ENCODE measurements at regions not wholly inside any gene's neighbourhood (a gene's known extent, or its start where the extent isn't known, plus 50 kb on each side); places are given as distances from the start of the nearest gene placed in this dataset.

GRCh38 chr6:24060982-24061754, 64.8 kb upstream of the NRSN1 start:
- no peak overlapping the region for H3K4me3 ChIP-seq (ENCODE audit: low read depth, low read length)
- no peak for DNase-seq (ENCODE audit: low read depth, low spot score)
- POLR2A ChIA-PET = no interaction called here
- CTCF ChIA-PET = no interaction called here
- no peak for TF ChIP-seq CTCF (IDR thresholded peaks at IDR 0.05; ENCODE audit: insufficient read depth, low read length, missing control alignments)

- no peak for DNase-seq (ENCODE audit: low read depth, low spot score)
- ChIA-PET POLR2A (no interaction called here), CTCF (no interaction called here)
- no peak overlapping the region for H3K4me3 ChIP-seq (ENCODE audit: low read depth, low read length)
- no peak for TF ChIP-seq CTCF (IDR thresholded peaks at IDR 0.05; ENCODE audit: insufficient read depth, low read length, missing control alignments)
Observed at GRCh38 chr6:24064106-24064505, 61.9 kb upstream of the NRSN1 start.

- POLR2A ChIA-PET = no interaction called here
- CTCF ChIA-PET = no interaction called here
- no peak for DNase-seq (ENCODE audit: low read depth, low spot score)
Observed at GRCh38 chr6:24064832-24065231, 61.2 kb upstream of the NRSN1 start.

GRCh38 chr6:24069526-24069925, 56.5 kb upstream of the NRSN1 start:
- DNase-seq (ENCODE audit: low read depth, low spot score) = no peak
- POLR2A ChIA-PET = no interaction called here
- H3K4me3 ChIP-seq (ENCODE audit: low read depth, low read length) = no peak overlapping the region
- CTCF ChIA-PET = no interaction called here
- no peak for TF ChIP-seq CTCF (IDR thresholded peaks at IDR 0.05; ENCODE audit: insufficient read depth, low read length, missing control alignments)

More at GRCh38 chr6:24064832-24065231, 61.2 kb upstream of the NRSN1 start:
- H3K4me3 ChIP-seq (ENCODE audit: low read depth, low read length) = no peak overlapping the region
- TF ChIP-seq CTCF (IDR thresholded peaks at IDR 0.05; ENCODE audit: insufficient read depth, low read length, missing control alignments) = no peak

- no peak for TF ChIP-seq CTCF (IDR thresholded peaks at IDR 0.05; ENCODE audit: insufficient read depth, low read length, missing control alignments)
- no peak for DNase-seq (ENCODE audit: low read depth, low spot score)
- ChIA-PET POLR2A (no interaction called here), CTCF (no interaction called here)
- no peak overlapping the region for H3K4me3 ChIP-seq (ENCODE audit: low read depth, low read length)
Observed at GRCh38 chr6:24072038-24072746, 53.8 kb upstream of the NRSN1 start.

- no peak for TF ChIP-seq CTCF (IDR thresholded peaks at IDR 0.05; ENCODE audit: insufficient read depth, low read length, missing control alignments)
- ChIA-PET POLR2A (no interaction called here), CTCF (no interaction called here)
- H3K4me3 ChIP-seq (ENCODE audit: low read depth, low read length) = no peak overlapping the region
- no peak for DNase-seq (ENCODE audit: low read depth, low spot score)
Observed at GRCh38 chr6:24076011-24076410, 50.0 kb upstream of the NRSN1 start.
